Bronchial epithelial cell (primary cell): ENCODE measurements at regions not wholly inside any gene's neighbourhood (a gene's known extent, or its start where the extent isn't known, plus 50 kb on each side); places are given as distances from the start of the nearest gene placed in this dataset.
"Not testable (repeated sequence)": the region's sequence is repeated elsewhere in the genome, so short reads cannot be mapped to it uniquely, and the experiment has no call there.

Experiments
- DNase-seq: peaks from one replicate; pipeline ENCODE4 v3.0.0-alpha.2; 2010; ENCODE audit warnings: low read depth
- FAIRE-seq: peaks from 2 replicates; lab custom pipeline; 2011; peaks lifted over from hg19 to GRCh38; lab: Jason Lieb, UNC
- H3K27me3 ChIP-seq: 2 replicates; pipeline ENCODE4 v1.5.1; 2011; ENCODE audit warnings: low read length; ENCODE audit not compliant: control insufficient read depth, insufficient read depth
- H3K36me3 ChIP-seq: 2 replicates; pipeline ENCODE4 v1.5.1; 2011; ENCODE audit warnings: low read length; ENCODE audit not compliant: control insufficient read depth, insufficient read depth
- H3K4me3 ChIP-seq: 2 replicates; pipeline ENCODE4 v1.5.1; 2011; ENCODE audit warnings: mild to moderate bottlenecking, low read depth, low read length, control low read depth
- CTCF ChIP-seq: IDR thresholded peaks from 2 replicates; pipeline ENCODE4 v1.5.1; 2011; ENCODE audit warnings: mild to moderate bottlenecking, moderate library complexity, low read length, control low read depth, inconsistent platforms; ENCODE audit not compliant: insufficient read depth, severe bottlenecking

GRCh38 chr14:52131640-52132320, 62.9 kb upstream of the NID2 start:
- peak; percentile 76 for DNase-seq
- H3K36me3 ChIP-seq = no peaks in the 10 kb centered on the region
- FAIRE-seq = no peak
- H3K27me3 ChIP-seq = no peaks in the 10 kb centered on the region
- TF ChIP-seq CTCF = peak; percentile 54
- H3K4me3 ChIP-seq = no peak overlapping the region

GRCh38 chr14:52129721-52130120, 60.9 kb upstream of the NID2 start:
- H3K4me3 ChIP-seq = no peak overlapping the region
- H3K27me3 ChIP-seq = no peaks in the 10 kb centered on the region
- no peak for TF ChIP-seq CTCF
- DNase-seq (no peak), FAIRE-seq (no peak)
- H3K36me3 ChIP-seq = no peaks in the 10 kb centered on the region

- DNase-seq (no peak), FAIRE-seq (peak; percentile 7)
- Histone ChIP-seq H3K4me3 (no peak overlapping the region), H3K27me3 (no peaks in the 10 kb centered on the region), H3K36me3 (no peaks in the 10 kb centered on the region)
- TF ChIP-seq CTCF = no peak
These were observed 57.0 kb upstream of the NID2 start for GRCh38 chr14:52125885-52126284.

GRCh38 chr14:52124791-52125684, 56.2 kb upstream of the NID2 start:
- Histone ChIP-seq H3K36me3 (no peaks in the 10 kb centered on the region), H3K27me3 (no peaks in the 10 kb centered on the region), H3K4me3 (no peak overlapping the region)
- FAIRE-seq = no peak
- TF ChIP-seq CTCF = no peak
- peak; percentile 71 for DNase-seq

- H3K4me3 ChIP-seq, DNase-seq, FAIRE-seq, H3K27me3 ChIP-seq, H3K36me3 ChIP-seq: not testable (repeated sequence)
These were observed 53.3 kb upstream of the NID2 start for GRCh38 chr14:52122163-52122562.

- FAIRE-seq (no peak), DNase-seq (no peak)
- no peak overlapping the region for H3K4me3 ChIP-seq
- H3K36me3 ChIP-seq = no peaks in the 10 kb centered on the region
- no peak for TF ChIP-seq CTCF
- no peaks in the 10 kb centered on the region for H3K27me3 ChIP-seq
These were observed 52.6 kb upstream of the NID2 start for GRCh38 chr14:52121441-52121840.
